Tibial nerve (tissue), 4 donors: ENCODE measurements at regions not wholly inside any gene's neighbourhood (a gene's known extent, or its start where the extent isn't known, plus 50 kb on each side); places are given as distances from the start of the nearest gene placed in this dataset.

ENCODE experiments used
- DNase-seq, 2 donors: peaks; one replicate each; pipeline ENCODE4 v3.0.0-alpha.2; 2019; ENCODE audit warnings: low spot score in 2 of 2
- H3K27ac ChIP-seq, 4 donors: fragments of 200-600 bp; sonication (generic) in 3 of 4; one replicate each; pipeline ENCODE4 v1.5.1; 2017 to 2019; ENCODE audit warnings: mild to moderate bottlenecking in 1 of 4
- H3K27me3 ChIP-seq, 2 donors: fragments of 200-600 bp; sonication (generic) in 1 of 2; one replicate each; pipeline versions ENCODE4 v1.5.1 to v1.6.0; 2017 to 2019
- H3K36me3 ChIP-seq, 3 donors: fragments of 200-600 bp; sonication (generic); one replicate each; pipeline ENCODE4 v1.5.1; 2018 to 2019
- H3K4me1 ChIP-seq, 4 donors: fragments of 200-600 bp; sonication (generic) in 3 of 4; one replicate each; pipeline ENCODE4 v1.5.1; 2017 to 2019
- H3K4me3 ChIP-seq, 4 donors: fragments of 200-600 bp; sonication (generic) in 3 of 4; one replicate each; pipeline ENCODE4 v1.5.1; 2017 to 2019; ENCODE audit warnings: mild to moderate bottlenecking in 1 of 4, moderate library complexity in 1 of 4
- H3K9me3 ChIP-seq, 4 donors: fragments of 200-600 bp; sonication (generic) in 3 of 4; one replicate each; pipeline ENCODE4 v1.5.1; 2017 to 2019
- CTCF ChIP-seq, 5 experiments: fragments of 200-600 bp in 3 of 5; fragments of 450-650 bp in 2 of 5; sonication (generic) in 3 of 5; IDR thresholded peaks; one replicate each; pipeline ENCODE4 v1.5.1; 2016 to 2019; ENCODE audit warnings: antibody characterized with exemption in 5 of 5, mild to moderate bottlenecking in 3 of 5, moderate library complexity in 2 of 5
- EP300 ChIP-seq, 2 donors: sonication (generic); formaldehyde crosslinking; IDR thresholded peaks; one replicate each; pipeline ENCODE4 v1.6.1; 2017; ENCODE audit warnings: antibody characterized with exemption in 2 of 2, mild to moderate bottlenecking in 1 of 2
- POLR2A ChIP-seq, 2 donors: fragments of 450-650 bp; IDR thresholded peaks; one replicate each; pipeline ENCODE4 v1.6.1; 2017; ENCODE audit warnings: antibody characterized with exemption in 2 of 2, mild to moderate bottlenecking in 2 of 2, moderate library complexity in 2 of 2
- WGBS, 2 donors: methylation state at CpG; one replicate each; pipeline ENCODE4 v1.1.5; 2018; 5-methylcytosine and 5-hydroxymethylcytosine counted together

GRCh38 chrX:137278825-137279224, 245.0 kb upstream of the GPR101 start:
- H3K9me3 ChIP-seq, result no peaks in the 10 kb centered on the region
- no peaks in the 10 kb centered on the region for H3K4me1 ChIP-seq
- DNase-seq, result no peak
- no peak for TF ChIP-seq EP300 (IDR thresholded peaks at IDR 0.05)
- H3K36me3 ChIP-seq, result no peaks in the 10 kb centered on the region
- H3K27ac ChIP-seq, result no peak overlapping the region
- H3K27me3 ChIP-seq, result peaks cover 0 to 3% of the 10 kb centered on the region in 2 donors
- H3K4me3 ChIP-seq, result no peak overlapping the region
- WGBS, 2 donors, result 68 to 74% methylated on average over 4 of the region's 4 CpGs

- H3K27me3 ChIP-seq, result no peaks in the 10 kb centered on the region
- DNase-seq, result no peak
- 62 to 74% methylated on average over 3 of the region's 3 CpGs for WGBS, 2 donors
- no peaks in the 10 kb centered on the region for H3K9me3 ChIP-seq
- H3K4me1 ChIP-seq, result no peaks in the 10 kb centered on the region
- no peak overlapping the region for H3K27ac ChIP-seq
- H3K4me3 ChIP-seq, result no peak overlapping the region
- H3K36me3 ChIP-seq, result no peaks in the 10 kb centered on the region
- TF ChIP-seq EP300 (IDR thresholded peaks at IDR 0.05) (no peak), CTCF (IDR thresholded peaks at IDR 0.05) (no peak), POLR2A (IDR thresholded peaks at IDR 0.05) (no peak)
Measured at GRCh38 chrX:137263374-137263773, 229.6 kb upstream of the GPR101 start.

- DNase-seq, result no peak
- TF ChIP-seq POLR2A (IDR thresholded peaks at IDR 0.05) (no peak), CTCF (IDR thresholded peaks at IDR 0.05) (no peak), EP300 (IDR thresholded peaks at IDR 0.05) (no peak)
- WGBS, 2 donors, result 67 to 80% methylated on average over 2 of the region's 2 CpGs
- H3K36me3 ChIP-seq, result no peaks in the 10 kb centered on the region
- H3K9me3 ChIP-seq, result no peaks in the 10 kb centered on the region
- no peak overlapping the region for H3K4me3 ChIP-seq
- no peaks in the 10 kb centered on the region for H3K4me1 ChIP-seq
- no peak overlapping the region for H3K27ac ChIP-seq
- H3K27me3 ChIP-seq, result no peaks in the 10 kb centered on the region
Measured at GRCh38 chrX:137245183-137245582, 211.4 kb upstream of the GPR101 start.

- 59 to 67% methylated on average over 4 of the region's 4 CpGs for WGBS, 2 donors
- no peaks in the 10 kb centered on the region for H3K4me1 ChIP-seq
- TF ChIP-seq POLR2A (IDR thresholded peaks at IDR 0.05), result no peak
- no peak for TF ChIP-seq CTCF (IDR thresholded peaks at IDR 0.05)
- TF ChIP-seq EP300 (IDR thresholded peaks at IDR 0.05), result no peak
- H3K9me3 ChIP-seq, result no peaks in the 10 kb centered on the region
- no peaks in the 10 kb centered on the region for H3K36me3 ChIP-seq
- H3K27me3 ChIP-seq, result peaks cover 0 to 12% of the 10 kb centered on the region in 2 donors
- no peak overlapping the region for H3K27ac ChIP-seq
- no peak overlapping the region for H3K4me3 ChIP-seq
- DNase-seq, result no peak
Measured at GRCh38 chrX:137236837-137237236, 203.0 kb upstream of the GPR101 start.

GRCh38 chrX:137234651-137235402, 201.0 kb upstream of the GPR101 start:
- Histone ChIP-seq H3K36me3 (no peaks in the 10 kb centered on the region), H3K9me3 (no peaks in the 10 kb centered on the region), H3K27me3 (peaks cover 0 to 12% of the 10 kb centered on the region in 2 donors), H3K27ac (no peak overlapping the region), H3K4me1 (no peaks in the 10 kb centered on the region), H3K4me3 (no peak overlapping the region)
- 39 to 50% methylated on average over 6 of the region's 6 CpGs for WGBS, 2 donors
- DNase-seq, result no peak
- no peak for TF ChIP-seq POLR2A (IDR thresholded peaks at IDR 0.05)
- TF ChIP-seq CTCF (IDR thresholded peaks at IDR 0.05), result no peak
- no peak for TF ChIP-seq EP300 (IDR thresholded peaks at IDR 0.05)
